Stimulated activated memory B cell treated with anti-CD40 and anti-IgM and Interleukin-4, amounts not matched to agents 10 μg/mL and 1 μg/mL and 100 μg/mL, for 72 hours (primary cell): ENCODE measurements at regions not wholly inside any gene's neighbourhood (a gene's known extent, or its start where the extent isn't known, plus 50 kb on each side); places are given as distances from the start of the nearest gene placed in this dataset.

Source experiments
- ATAC-seq: fragments of 150-1000 bp; cut with Tn5 transposase; 2 replicates; pipeline ENCODE4 v1.10.0; 2021
- H3K27ac Mint-ChIP-seq: one replicate; pipeline ENCODE4 v1.8.0; 2022; ENCODE audit warnings: mild to moderate bottlenecking, mixed read lengths
- H3K27me3 Mint-ChIP-seq: one replicate; pipeline ENCODE4 v1.8.0; 2022; ENCODE audit warnings: mixed read lengths
- H3K36me3 Mint-ChIP-seq: one replicate; pipeline ENCODE4 v1.8.0; 2022; ENCODE audit warnings: mixed read lengths
- H3K4me1 Mint-ChIP-seq: one replicate; pipeline ENCODE4 v1.8.0; 2022; ENCODE audit warnings: mixed read lengths
- H3K4me3 Mint-ChIP-seq: one replicate; pipeline ENCODE4 v1.8.0; 2022; ENCODE audit warnings: mild to moderate bottlenecking, moderate library complexity, mixed read lengths
- H3K9me3 Mint-ChIP-seq: one replicate; pipeline ENCODE4 v1.8.0; 2022; ENCODE audit warnings: mixed read lengths

GRCh38 chr3:17911986-17912760, 169.7 kb upstream of the TBC1D5 start:
- no peak overlapping the region for H3K27ac Mint-ChIP-seq
- H3K36me3 Mint-ChIP-seq: no peaks in the 10 kb centered on the region
- H3K9me3 Mint-ChIP-seq: no peaks in the 10 kb centered on the region
- H3K27me3 Mint-ChIP-seq: peaks cover 13% of the 10 kb centered on the region
- H3K4me1 Mint-ChIP-seq: peaks cover 20% of the 10 kb centered on the region
- ATAC-seq: no peak
- H3K4me3 Mint-ChIP-seq: no peak overlapping the region

GRCh38 chr3:17910922-17911321, 168.5 kb upstream of the TBC1D5 start:
- Mint-ChIP-seq H3K4me1 (peaks cover 20% of the 10 kb centered on the region), H3K36me3 (no peaks in the 10 kb centered on the region), H3K27ac (no peak overlapping the region), H3K27me3 (peaks cover 13% of the 10 kb centered on the region), H3K4me3 (no peak overlapping the region), H3K9me3 (no peaks in the 10 kb centered on the region)
- no peak for ATAC-seq

GRCh38 chr3:17909714-17910113, 167.3 kb upstream of the TBC1D5 start:
- Mint-ChIP-seq H3K27ac (no peak overlapping the region), H3K4me3 (no peak overlapping the region), H3K36me3 (no peaks in the 10 kb centered on the region), H3K9me3 (no peaks in the 10 kb centered on the region), H3K4me1 (peaks cover 20% of the 10 kb centered on the region), H3K27me3 (peaks cover 13% of the 10 kb centered on the region)
- no peak for ATAC-seq

- ATAC-seq: no peak
- peaks cover 13% of the 10 kb centered on the region for H3K27me3 Mint-ChIP-seq
- no peaks in the 10 kb centered on the region for H3K36me3 Mint-ChIP-seq
- no peak overlapping the region for H3K27ac Mint-ChIP-seq
- peaks cover 20% of the 10 kb centered on the region for H3K4me1 Mint-ChIP-seq
- H3K4me3 Mint-ChIP-seq: no peak overlapping the region
- H3K9me3 Mint-ChIP-seq: no peaks in the 10 kb centered on the region
Measured at GRCh38 chr3:17908399-17909191, 166.2 kb upstream of the TBC1D5 start.

- no peak overlapping the region for H3K27ac Mint-ChIP-seq
- H3K36me3 Mint-ChIP-seq: no peaks in the 10 kb centered on the region
- no peak overlapping the region for H3K4me3 Mint-ChIP-seq
- no peaks in the 10 kb centered on the region for H3K9me3 Mint-ChIP-seq
- no peak for ATAC-seq
- no peaks in the 10 kb centered on the region for H3K27me3 Mint-ChIP-seq
- peaks cover 22% of the 10 kb centered on the region for H3K4me1 Mint-ChIP-seq
Measured at GRCh38 chr3:17905996-17906395, 163.6 kb upstream of the TBC1D5 start.

- Mint-ChIP-seq H3K4me3 (no peak overlapping the region), H3K27me3 (no peaks in the 10 kb centered on the region), H3K4me1 (peaks cover 17% of the 10 kb centered on the region), H3K9me3 (no peaks in the 10 kb centered on the region), H3K27ac (no peak overlapping the region), H3K36me3 (no peaks in the 10 kb centered on the region)
- peak; percentile 77 for ATAC-seq
Measured at GRCh38 chr3:17901893-17902292, 159.5 kb upstream of the TBC1D5 start.

- Mint-ChIP-seq H3K9me3 (no peaks in the 10 kb centered on the region), H3K27me3 (peaks cover 18% of the 10 kb centered on the region), H3K4me3 (no peak overlapping the region), H3K36me3 (no peaks in the 10 kb centered on the region), H3K4me1 (no peaks in the 10 kb centered on the region), H3K27ac (no peak overlapping the region)
- ATAC-seq: no peak
Measured at GRCh38 chr3:17894434-17895060, 152.1 kb upstream of the TBC1D5 start.

GRCh38 chr3:17891139-17891856, 148.9 kb upstream of the TBC1D5 start:
- Mint-ChIP-seq H3K27ac (no peak overlapping the region), H3K36me3 (no peaks in the 10 kb centered on the region), H3K4me1 (no peaks in the 10 kb centered on the region), H3K27me3 (peaks cover 31% of the 10 kb centered on the region), H3K4me3 (no peak overlapping the region), H3K9me3 (no peaks in the 10 kb centered on the region)
- no peak for ATAC-seq

GRCh38 chr3:17885986-17886385, 143.6 kb upstream of the TBC1D5 start:
- Mint-ChIP-seq H3K9me3 (no peaks in the 10 kb centered on the region), H3K27me3 (peaks cover 19% of the 10 kb centered on the region), H3K4me1 (no peaks in the 10 kb centered on the region), H3K27ac (no peak overlapping the region), H3K4me3 (no peak overlapping the region), H3K36me3 (no peaks in the 10 kb centered on the region)
- ATAC-seq: no peak

- Mint-ChIP-seq H3K4me1 (no peaks in the 10 kb centered on the region), H3K9me3 (no peaks in the 10 kb centered on the region), H3K27ac (no peak overlapping the region), H3K4me3 (no peak overlapping the region), H3K27me3 (peaks cover 13% of the 10 kb centered on the region), H3K36me3 (no peaks in the 10 kb centered on the region)
- ATAC-seq: no peak
Measured at GRCh38 chr3:17882981-17883380, 140.6 kb upstream of the TBC1D5 start.

- no peak overlapping the region for H3K27ac Mint-ChIP-seq
- ATAC-seq: no peak
- H3K27me3 Mint-ChIP-seq: peaks cover 12% of the 10 kb centered on the region
- H3K4me1 Mint-ChIP-seq: no peaks in the 10 kb centered on the region
- no peak overlapping the region for H3K4me3 Mint-ChIP-seq
- no peaks in the 10 kb centered on the region for H3K9me3 Mint-ChIP-seq
- H3K36me3 Mint-ChIP-seq: no peaks in the 10 kb centered on the region
Measured at GRCh38 chr3:17877299-17877698, 134.9 kb upstream of the TBC1D5 start.

- Mint-ChIP-seq H3K9me3 (no peaks in the 10 kb centered on the region), H3K4me3 (no peak overlapping the region), H3K27ac (no peak overlapping the region), H3K36me3 (no peaks in the 10 kb centered on the region), H3K27me3 (peaks cover 12% of the 10 kb centered on the region), H3K4me1 (no peaks in the 10 kb centered on the region)
- ATAC-seq: no peak
Measured at GRCh38 chr3:17874636-17875035, 132.2 kb upstream of the TBC1D5 start.

GRCh38 chr3:17872457-17872856, 130.0 kb upstream of the TBC1D5 start:
- ATAC-seq: no peak
- Mint-ChIP-seq H3K36me3 (no peaks in the 10 kb centered on the region), H3K4me1 (no peaks in the 10 kb centered on the region), H3K27ac (no peak overlapping the region), H3K4me3 (no peak overlapping the region), H3K9me3 (no peaks in the 10 kb centered on the region), H3K27me3 (peaks cover 12% of the 10 kb centered on the region)

GRCh38 chr3:17865631-17866030, 123.2 kb upstream of the TBC1D5 start:
- no peaks in the 10 kb centered on the region for H3K4me1 Mint-ChIP-seq
- H3K36me3 Mint-ChIP-seq: no peaks in the 10 kb centered on the region
- H3K27ac Mint-ChIP-seq: no peak overlapping the region
- ATAC-seq: no peak
- no peaks in the 10 kb centered on the region for H3K27me3 Mint-ChIP-seq
- no peaks in the 10 kb centered on the region for H3K9me3 Mint-ChIP-seq
- no peak overlapping the region for H3K4me3 Mint-ChIP-seq

GRCh38 chr3:17861476-17861875, 119.0 kb upstream of the TBC1D5 start:
- Mint-ChIP-seq H3K4me3 (no peak overlapping the region), H3K27ac (no peak overlapping the region), H3K27me3 (no peaks in the 10 kb centered on the region), H3K9me3 (peaks cover 3% of the 10 kb centered on the region), H3K36me3 (no peaks in the 10 kb centered on the region), H3K4me1 (no peaks in the 10 kb centered on the region)
- no peak for ATAC-seq
